GM23248 (cell line): ENCODE measurements at regions not wholly inside any gene's neighbourhood (a gene's known extent, or its start where the extent isn't known, plus 50 kb on each side); places are given as distances from the start of the nearest gene placed in this dataset.

Experiments
- DNase-seq: peaks from one replicate; pipeline ENCODE4 v3.0.0-alpha.2; 2015
- H2AFZ ChIP-seq: fragments of 200-600 bp; sonication (generic); 2 replicates; pipeline ENCODE4 v1.6.1; 2016; ENCODE audit warnings: antibody characterized with exemption
- H3F3A ChIP-seq: fragments of 200-600 bp; sonication (generic); 2 replicates; pipeline ENCODE4 v1.6.1; 2016; ENCODE audit warnings: mild to moderate bottlenecking, antibody characterized with exemption, mixed run types; ENCODE audit not compliant: insufficient read depth
- H3K27ac ChIP-seq: fragments of 200-600 bp; sonication (generic); 2 replicates; pipeline ENCODE4 v1.5.1; 2016; ENCODE audit warnings: mild to moderate bottlenecking
- H3K27me3 ChIP-seq: fragments of 200-600 bp; sonication (generic); replicated peaks from 2 replicates; pipeline ENCODE4 v1.6.1; 2016; ENCODE audit warnings: mild to moderate bottlenecking; ENCODE audit not compliant: insufficient read depth
- H3K36me3 ChIP-seq: fragments of 200-600 bp; sonication (generic); 2 replicates; pipeline ENCODE4 v1.6.1; 2016; ENCODE audit warnings: low read depth, mild to moderate bottlenecking
- H3K4me1 ChIP-seq: fragments of 200-600 bp; sonication (generic); 2 replicates; pipeline ENCODE4 v1.6.1; 2016; ENCODE audit warnings: mild to moderate bottlenecking; ENCODE audit not compliant: insufficient read depth
- H3K4me2 ChIP-seq: fragments of 200-600 bp; sonication (generic); one replicate; pipeline ENCODE4 v1.6.1; 2016; ENCODE audit warnings: mild to moderate bottlenecking; ENCODE audit not compliant: unreplicated experiment
- H3K4me3 ChIP-seq: fragments of 200-600 bp; sonication (generic); 2 replicates; pipeline ENCODE4 v1.5.1; 2016; ENCODE audit warnings: mild to moderate bottlenecking
- H3K79me2 ChIP-seq: fragments of 200-600 bp; sonication (generic); 2 replicates; pipeline ENCODE4 v1.6.1; 2016; ENCODE audit warnings: mild to moderate bottlenecking; ENCODE audit not compliant: insufficient read depth
- H3K9ac ChIP-seq: fragments of 200-600 bp; sonication (generic); 2 replicates; pipeline ENCODE4 v1.6.1; 2016; ENCODE audit warnings: mild to moderate bottlenecking
- H3K9me2 ChIP-seq: fragments of 200-600 bp; sonication (generic); 2 replicates; pipeline ENCODE4 v1.6.1; 2016; ENCODE audit warnings: mixed run types, mild to moderate bottlenecking, moderate library complexity; ENCODE audit not compliant: insufficient read depth
- H3K9me3 ChIP-seq: fragments of 200-600 bp; sonication (generic); one replicate; pipeline ENCODE4 v1.6.1; 2017; ENCODE audit warnings: low read depth
- H4K20me1 ChIP-seq: fragments of 200-600 bp; sonication (generic); 2 replicates; pipeline ENCODE4 v1.6.0; 2016; ENCODE audit not compliant: insufficient read depth
- EZH2 ChIP-seq: fragments of 200-600 bp; sonication (generic); IDR thresholded peaks from 2 replicates; pipeline ENCODE4 v1.6.1; 2018; ENCODE audit warnings: antibody characterized with exemption, mild to moderate bottlenecking; ENCODE audit not compliant: insufficient read depth, poor library complexity, severe bottlenecking
- EZH2phosphoT487 ChIP-seq: fragments of 200-600 bp; sonication (generic); IDR thresholded peaks from 2 replicates; pipeline ENCODE4 v1.6.1; 2018; ENCODE audit warnings: antibody characterized with exemption, moderate library complexity, mild to moderate bottlenecking, low read depth; ENCODE audit not compliant: insufficient read depth
- WGBS, 2 experiments: methylation state at CpG; one replicate each; pipeline ENCODE4 v1.1.6; 2015 to 2017; ENCODE audit warnings: low lambda C conversion rate in 2 of 2, low coverage in 1 of 2; ENCODE audit errors: missing lambda C conversion rate in 2 of 2; 5-methylcytosine and 5-hydroxymethylcytosine counted together
- in situ Hi-C: fragments of 300-500 bp; cut with MboI; formaldehyde crosslinking; loops from 2 replicates; pipeline ENCODE4 v1.15.0; 2020

DNA sequence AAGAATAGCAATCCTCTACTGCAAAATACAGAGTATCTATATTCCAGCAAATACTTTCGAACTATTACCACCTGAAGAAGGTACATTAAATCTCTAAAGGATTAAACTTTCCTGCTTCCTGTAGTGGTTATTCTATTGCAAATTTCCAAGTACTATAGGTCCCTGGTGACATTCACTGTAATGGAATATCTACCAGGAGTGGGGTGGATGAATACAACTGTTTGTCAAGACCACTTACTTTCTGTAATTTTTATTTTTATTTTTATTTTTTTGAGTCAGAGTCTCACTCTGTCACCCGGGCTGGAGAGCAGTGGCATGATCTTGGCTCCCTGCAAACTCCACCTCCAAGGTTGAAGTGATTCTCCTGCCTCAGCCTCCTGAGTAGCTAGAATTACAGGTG, 389.5 kb downstream of the TMEM114 start:
- no peaks in the 10 kb centered on the region for H3K4me1 ChIP-seq
- H3K27ac ChIP-seq, result no peak overlapping the region
- no peak overlapping the region for H3K4me2 ChIP-seq
- H3K9ac ChIP-seq, result no peak overlapping the region
- no peak overlapping the region for H3K4me3 ChIP-seq
- H3K36me3 ChIP-seq, result no peaks in the 10 kb centered on the region
- H4K20me1 ChIP-seq, result no peaks in the 10 kb centered on the region
- H3K79me2 ChIP-seq, result no peaks in the 10 kb centered on the region
- no peaks in the 10 kb centered on the region for H3K9me2 ChIP-seq
- H3K27me3 ChIP-seq, result no peaks in the 10 kb centered on the region
- no peak for TF ChIP-seq EZH2phosphoT487
- TF ChIP-seq EZH2, result no peak
- 12 to 18% methylated on average over 2 of the region's 2 CpGs for WGBS, 2 experiments
- H3F3A ChIP-seq, result no peaks in the 10 kb centered on the region
- no peak overlapping the region for H2AFZ ChIP-seq
- in situ Hi-C loops, result no loop called here
- DNase-seq, result no peak
- no peaks in the 10 kb centered on the region for H3K9me3 ChIP-seq

DNA sequence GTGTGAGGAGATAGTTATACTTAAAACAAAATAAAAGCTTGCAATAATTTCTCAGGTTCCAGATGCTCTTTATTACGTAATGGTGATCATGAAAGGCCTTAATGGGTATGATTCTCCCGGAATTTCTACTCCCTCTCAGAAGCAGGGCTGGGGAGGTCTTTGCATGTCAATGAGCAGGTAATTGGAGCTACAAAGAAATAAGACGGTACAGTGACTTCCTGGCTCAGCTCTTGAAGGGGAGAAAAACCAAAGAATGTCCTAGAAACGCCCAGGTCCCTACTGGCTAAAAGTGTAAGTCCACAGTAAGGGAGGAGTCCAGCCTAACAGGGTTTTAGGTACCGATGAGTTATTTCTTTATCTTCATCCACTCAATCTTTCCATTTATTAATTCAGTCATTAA, 390.9 kb downstream of the TMEM114 start:
- Histone ChIP-seq H3K4me1 (no peaks in the 10 kb centered on the region), H2AFZ (no peak overlapping the region), H3F3A (no peaks in the 10 kb centered on the region), H3K27me3 (no peaks in the 10 kb centered on the region), H3K9ac (no peak overlapping the region), H3K9me2 (no peaks in the 10 kb centered on the region), H3K4me2 (no peak overlapping the region), H3K79me2 (no peaks in the 10 kb centered on the region), H3K4me3 (no peak overlapping the region), H3K27ac (no peak overlapping the region), H3K36me3 (no peaks in the 10 kb centered on the region), H4K20me1 (no peaks in the 10 kb centered on the region), H3K9me3 (no peaks in the 10 kb centered on the region)
- in situ Hi-C loops, result no loop called here
- 9 to 12% methylated on average over 5 of the region's 5 CpGs for WGBS, 2 experiments
- no peak for DNase-seq
- TF ChIP-seq EZH2, result no peak
- no peak for TF ChIP-seq EZH2phosphoT487

DNA sequence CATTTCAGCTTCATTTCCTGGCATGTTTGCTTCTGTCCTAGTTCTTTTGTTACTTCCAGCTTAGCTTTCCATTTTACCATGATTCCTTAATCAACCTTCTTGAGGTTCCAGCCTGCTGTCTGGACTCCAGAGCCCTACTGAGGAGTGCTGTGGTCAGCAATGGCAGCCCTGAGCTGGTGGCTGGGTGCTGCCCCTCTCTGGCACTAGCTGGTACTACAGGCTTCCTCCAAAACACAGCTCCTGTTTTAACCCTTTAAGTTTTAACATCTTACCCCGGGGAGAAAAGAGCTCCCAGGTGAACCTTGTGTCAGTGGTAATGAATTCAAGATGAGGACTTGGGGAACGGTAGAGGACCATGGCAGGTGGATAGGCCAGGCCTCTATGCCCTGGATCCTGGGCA, 395.5 kb downstream of the TMEM114 start:
- no peak overlapping the region for H3K9ac ChIP-seq
- H3K4me3 ChIP-seq, result no peak overlapping the region
- H2AFZ ChIP-seq, result no peak overlapping the region
- H3K27ac ChIP-seq, result no peak overlapping the region
- TF ChIP-seq EZH2phosphoT487 (no peak), EZH2 (no peak)
- no peaks in the 10 kb centered on the region for H3K79me2 ChIP-seq
- no peak for DNase-seq
- in situ Hi-C loops, result no loop called here
- no peaks in the 10 kb centered on the region for H3F3A ChIP-seq
- no peaks in the 10 kb centered on the region for H3K27me3 ChIP-seq
- no peaks in the 10 kb centered on the region for H4K20me1 ChIP-seq
- no peaks in the 10 kb centered on the region for H3K9me2 ChIP-seq
- no peak overlapping the region for H3K4me2 ChIP-seq
- 0 to 5% methylated on average over 2 of the region's 2 CpGs for WGBS, 2 experiments
- no peaks in the 10 kb centered on the region for H3K4me1 ChIP-seq
- H3K36me3 ChIP-seq, result no peaks in the 10 kb centered on the region
- H3K9me3 ChIP-seq, result no peaks in the 10 kb centered on the region

- no peaks in the 10 kb centered on the region for H3K79me2 ChIP-seq
- H2AFZ ChIP-seq, result no peak overlapping the region
- 26 to 33% methylated on average over 8 of the region's 8 CpGs for WGBS, 2 experiments
- no peak overlapping the region for H3K4me2 ChIP-seq
- H3K36me3 ChIP-seq, result no peaks in the 10 kb centered on the region
- H3K27me3 ChIP-seq, result no peaks in the 10 kb centered on the region
- H3K9me2 ChIP-seq, result no peaks in the 10 kb centered on the region
- in situ Hi-C loops, result no loop called here
- TF ChIP-seq EZH2phosphoT487, result no peak
- no peak for TF ChIP-seq EZH2
- no peaks in the 10 kb centered on the region for H4K20me1 ChIP-seq
- H3K4me1 ChIP-seq, result no peaks in the 10 kb centered on the region
- H3K27ac ChIP-seq, result no peak overlapping the region
- DNase-seq, result no peak
- no peak overlapping the region for H3K4me3 ChIP-seq
- no peaks in the 10 kb centered on the region for H3K9me3 ChIP-seq
- no peaks in the 10 kb centered on the region for H3F3A ChIP-seq
- H3K9ac ChIP-seq, result no peak overlapping the region
Observed at GRCh38 chr16:8188841-8189240, 401.5 kb downstream of the TMEM114 start.

GRCh38 chr16:8187782-8188372, 402.4 kb downstream of the TMEM114 start:
- no peak for DNase-seq
- Histone ChIP-seq H3K9ac (no peak overlapping the region), H4K20me1 (no peaks in the 10 kb centered on the region), H3K36me3 (no peaks in the 10 kb centered on the region), H3K9me2 (no peaks in the 10 kb centered on the region), H3K9me3 (no peaks in the 10 kb centered on the region), H3F3A (no peaks in the 10 kb centered on the region), H2AFZ (no peak overlapping the region), H3K27me3 (no peaks in the 10 kb centered on the region), H3K4me3 (no peak overlapping the region), H3K4me1 (no peaks in the 10 kb centered on the region), H3K79me2 (no peaks in the 10 kb centered on the region), H3K4me2 (no peak overlapping the region), H3K27ac (no peak overlapping the region)
- TF ChIP-seq EZH2 (no peak), EZH2phosphoT487 (no peak)
- in situ Hi-C loops, result no loop called here
- WGBS, 2 experiments, result 9 to 33% methylated on average over 5 of the region's 5 CpGs
